GM12873 (cell line): ENCODE measurements at regions not wholly inside any gene's neighbourhood (a gene's known extent, or its start where the extent isn't known, plus 50 kb on each side); places are given as distances from the start of the nearest gene placed in this dataset.

ENCODE experiments used
- TF ChIP-seq, protein P1 (sequence below): IDR thresholded peaks from 2 replicates; pipeline ENCODE4 v1.5.1; 2012; ENCODE audit warnings: low read depth, mild to moderate bottlenecking, moderate library complexity, low read length, control low read depth; ENCODE audit not compliant: insufficient read depth; ENCODE audit errors: missing control alignments

DNA sequence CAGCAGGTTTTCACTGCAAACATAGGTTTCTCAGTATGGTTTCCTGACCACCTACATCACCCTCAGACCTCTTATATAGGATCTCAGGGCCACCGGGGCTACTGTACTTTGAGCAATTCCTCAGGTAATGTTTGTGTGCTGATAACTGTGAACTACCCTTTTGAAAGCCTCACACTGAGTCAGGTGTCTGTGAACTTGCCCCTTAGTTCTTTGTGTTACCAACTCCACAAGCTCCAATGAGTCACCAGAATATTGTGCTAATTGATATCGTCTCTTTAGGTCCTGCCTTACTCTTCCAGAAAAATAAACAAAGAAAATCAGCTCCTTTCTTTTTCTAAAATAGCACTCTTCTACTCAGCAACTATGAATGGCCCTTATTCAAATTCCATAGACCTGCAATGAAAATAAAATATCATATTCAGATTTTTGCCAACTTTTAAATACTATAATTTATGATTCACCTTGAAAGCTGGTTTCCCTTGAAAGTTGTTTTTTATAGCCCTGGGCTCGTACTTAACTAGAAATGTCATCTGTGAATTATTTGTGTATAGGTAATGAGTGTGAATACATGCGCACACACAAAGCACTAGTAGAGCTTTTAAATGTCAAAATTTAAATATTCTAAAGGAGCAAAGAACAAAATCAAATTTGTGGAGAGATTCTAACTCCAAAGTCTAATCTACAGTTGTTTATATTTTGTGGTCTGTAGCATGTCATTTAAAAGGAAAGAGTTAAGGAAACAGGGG lies 88.1 kb upstream of the WARS2 start:
- TF ChIP-seq, protein P1, sequence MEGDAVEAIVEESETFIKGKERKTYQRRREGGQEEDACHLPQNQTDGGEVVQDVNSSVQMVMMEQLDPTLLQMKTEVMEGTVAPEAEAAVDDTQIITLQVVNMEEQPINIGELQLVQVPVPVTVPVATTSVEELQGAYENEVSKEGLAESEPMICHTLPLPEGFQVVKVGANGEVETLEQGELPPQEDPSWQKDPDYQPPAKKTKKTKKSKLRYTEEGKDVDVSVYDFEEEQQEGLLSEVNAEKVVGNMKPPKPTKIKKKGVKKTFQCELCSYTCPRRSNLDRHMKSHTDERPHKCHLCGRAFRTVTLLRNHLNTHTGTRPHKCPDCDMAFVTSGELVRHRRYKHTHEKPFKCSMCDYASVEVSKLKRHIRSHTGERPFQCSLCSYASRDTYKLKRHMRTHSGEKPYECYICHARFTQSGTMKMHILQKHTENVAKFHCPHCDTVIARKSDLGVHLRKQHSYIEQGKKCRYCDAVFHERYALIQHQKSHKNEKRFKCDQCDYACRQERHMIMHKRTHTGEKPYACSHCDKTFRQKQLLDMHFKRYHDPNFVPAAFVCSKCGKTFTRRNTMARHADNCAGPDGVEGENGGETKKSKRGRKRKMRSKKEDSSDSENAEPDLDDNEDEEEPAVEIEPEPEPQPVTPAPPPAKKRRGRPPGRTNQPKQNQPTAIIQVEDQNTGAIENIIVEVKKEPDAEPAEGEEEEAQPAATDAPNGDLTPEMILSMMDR: no peak

DNA sequence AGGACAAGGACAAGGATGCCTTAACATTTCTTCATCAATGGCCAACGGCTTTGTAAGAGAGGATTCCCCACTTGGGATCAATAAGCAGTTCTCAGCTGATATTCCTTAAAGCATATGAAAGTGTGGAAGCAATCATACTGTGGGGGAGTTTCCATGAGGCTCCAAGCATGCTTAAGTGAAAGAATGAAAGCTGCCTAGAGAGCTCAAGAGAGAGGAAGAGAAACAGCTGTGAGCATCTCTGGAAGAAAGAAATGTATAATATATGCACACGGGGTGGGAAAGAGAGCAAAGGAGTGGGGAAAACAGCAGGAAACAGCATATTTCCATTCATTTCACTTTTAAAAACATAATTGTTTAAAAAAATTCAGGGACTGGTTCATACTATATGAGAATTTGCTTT lies 94.7 kb upstream of the WARS2 start:
- TF ChIP-seq, protein P1: no peak

DNA sequence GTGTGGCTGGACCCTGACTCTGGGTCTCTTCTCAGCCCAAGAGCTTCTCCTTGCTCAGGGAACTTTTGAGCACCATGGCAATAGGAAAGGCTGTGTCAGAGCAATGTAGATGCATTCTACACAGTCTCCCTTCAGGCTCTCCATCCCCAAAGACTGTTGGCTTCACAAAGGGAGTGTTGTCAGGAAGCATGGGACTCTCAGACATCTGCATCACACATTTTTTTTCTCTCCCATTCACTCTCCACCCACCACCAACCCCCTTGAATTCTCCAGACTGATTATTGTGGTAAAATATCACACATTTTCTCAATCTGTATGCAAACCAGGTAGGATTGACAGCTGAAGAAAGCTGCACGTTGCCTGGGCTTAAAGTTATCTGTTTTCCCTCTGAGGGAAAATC lies 105.4 kb upstream of the WARS2 start:
- TF ChIP-seq, protein P1: no peak

DNA sequence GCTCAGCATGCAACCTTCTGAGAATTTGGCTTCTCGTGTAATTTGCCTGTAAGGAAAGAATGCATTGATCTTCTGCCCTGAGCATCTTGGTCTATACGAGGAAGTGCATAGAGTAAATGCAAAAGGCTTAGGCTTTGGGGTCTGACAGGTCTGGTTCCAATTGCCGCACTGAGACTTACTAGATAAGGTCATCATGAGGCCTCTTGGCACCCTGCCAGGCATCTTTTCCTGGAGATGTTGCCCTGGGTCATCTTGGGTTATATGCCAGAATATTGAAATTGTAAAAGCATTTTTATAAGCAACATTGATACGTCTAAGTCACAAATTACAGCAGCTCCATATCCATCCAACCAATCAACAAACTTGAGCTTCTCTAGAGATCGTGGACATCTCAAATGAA lies 108.8 kb upstream of the WARS2 start:
- TF ChIP-seq, protein P1: no peak

DNA sequence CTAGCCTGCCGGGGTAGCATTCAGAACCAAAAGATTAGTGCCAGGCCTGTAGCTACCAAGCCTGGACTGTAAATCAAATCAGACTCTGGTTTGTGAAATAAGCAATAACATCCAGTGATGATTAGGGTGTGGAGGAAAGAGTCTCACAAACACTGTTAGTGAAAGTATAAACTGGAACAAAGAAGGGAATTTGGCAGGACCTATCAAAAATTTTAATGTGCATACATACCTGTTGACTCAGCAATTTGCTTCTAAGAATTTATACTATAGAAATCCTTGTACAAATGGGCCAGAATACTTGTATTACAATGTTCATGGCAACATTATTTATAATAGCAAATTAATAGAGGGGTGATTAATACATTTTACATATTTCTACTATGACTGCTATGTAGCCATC lies 109.8 kb upstream of the WARS2 start:
- TF ChIP-seq, protein P1: no peak

DNA sequence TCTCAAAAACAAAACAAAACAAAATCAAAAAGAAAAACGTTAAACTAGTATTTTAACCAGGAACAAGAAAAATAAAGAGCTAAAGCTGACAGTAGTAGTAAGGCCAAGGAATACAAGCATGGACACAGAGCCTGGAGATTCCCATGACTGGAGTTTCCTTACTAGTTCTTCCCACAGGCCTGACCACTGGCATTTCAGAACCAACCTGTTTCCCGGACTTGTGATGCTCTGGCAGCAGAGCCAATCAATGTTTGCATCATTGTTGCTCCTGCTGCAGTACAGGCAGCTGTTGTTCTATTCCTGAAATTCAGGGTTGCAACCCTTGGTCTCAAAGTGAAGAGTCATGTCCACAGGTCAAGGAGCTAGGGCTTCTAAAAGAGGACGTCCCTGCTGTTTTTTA lies 111.3 kb upstream of the WARS2 start:
- TF ChIP-seq, protein P1: no peak

DNA sequence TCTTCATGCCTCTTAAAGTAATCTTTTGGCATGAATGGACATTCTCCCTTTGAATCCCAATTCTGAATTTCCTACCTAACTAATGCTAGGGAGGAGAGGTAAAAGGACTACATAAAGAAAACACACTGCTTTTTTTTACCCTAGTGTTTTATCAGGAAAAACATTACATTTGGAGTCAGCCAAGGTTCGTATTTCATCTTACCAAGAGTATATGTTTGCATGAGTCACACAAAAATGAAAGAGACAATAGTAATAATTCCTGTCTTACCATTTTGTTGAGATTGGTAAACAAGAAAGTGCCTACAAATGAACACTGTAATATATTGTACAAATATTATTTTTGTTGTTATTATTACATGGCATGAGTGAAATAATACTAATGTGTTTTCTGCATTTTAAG lies 112.9 kb upstream of the WARS2 start:
- TF ChIP-seq, protein P1: no peak
